Smooth muscle cell (in vitro differentiated cells): ENCODE measurements at regions not wholly inside any gene's neighbourhood (a gene's known extent, or its start where the extent isn't known, plus 50 kb on each side); places are given as distances from the start of the nearest gene placed in this dataset.
A peak's percentile ranks its signal among the peaks of the same experiment; 100 is the strongest.

ENCODE experiments used
- DNase-seq: peaks from one replicate; lab custom pipeline; 2025; ENCODE audit not compliant: unreplicated experiment; lab: John Stamatoyannopoulos, UW
- H2AFZ ChIP-seq: fragments of 200-600 bp; sonication (generic); 2 replicates; pipeline ENCODE4 v1.6.0; 2016; ENCODE audit warnings: antibody characterized with exemption, low read depth, mild to moderate bottlenecking
- H3F3A ChIP-seq: fragments of 200-600 bp; sonication (generic); 2 replicates; pipeline ENCODE4 v1.6.0; 2017; ENCODE audit warnings: antibody characterized with exemption, low read depth
- H3K27ac ChIP-seq: fragments of 200-600 bp; sonication (generic); 2 replicates; pipeline ENCODE4 v1.5.1; 2016; ENCODE audit warnings: low read depth, mild to moderate bottlenecking
- H3K27me3 ChIP-seq: fragments of 200-600 bp; sonication (generic); 2 replicates; pipeline ENCODE4 v1.6.1; 2016; ENCODE audit warnings: low read depth, mild to moderate bottlenecking
- H3K36me3 ChIP-seq: fragments of 200-600 bp; sonication (generic); 2 replicates; pipeline ENCODE4 v1.5.1; 2016; ENCODE audit warnings: low read depth
- H3K4me1 ChIP-seq: fragments of 200-600 bp; sonication (generic); 2 replicates; pipeline ENCODE4 v1.5.1; 2016; ENCODE audit warnings: low read depth
- H3K4me2 ChIP-seq: fragments of 200-600 bp; sonication (generic); 2 replicates; pipeline ENCODE4 v1.6.0; 2016; ENCODE audit warnings: mild to moderate bottlenecking
- H3K4me3 ChIP-seq: fragments of 200-600 bp; sonication (generic); 2 replicates; pipeline ENCODE4 v1.5.1; 2016; ENCODE audit warnings: mild to moderate bottlenecking
- H3K79me2 ChIP-seq: fragments of 200-600 bp; sonication (generic); 2 replicates; pipeline ENCODE4 v1.6.0; 2016; ENCODE audit warnings: low read depth, mild to moderate bottlenecking
- H3K9ac ChIP-seq: fragments of 200-600 bp; sonication (generic); 2 replicates; pipeline ENCODE4 v1.6.0; 2016; ENCODE audit warnings: low read depth
- H3K9me3 ChIP-seq: fragments of 200-600 bp; sonication (generic); replicated peaks from 2 replicates; pipeline ENCODE4 v1.5.1; 2016; ENCODE audit warnings: low read depth
- H4K20me1 ChIP-seq: fragments of 200-600 bp; sonication (generic); 2 replicates; pipeline ENCODE4 v1.6.0; 2016; ENCODE audit warnings: low read depth
- CTCF ChIP-seq: fragments of 200-600 bp; sonication (generic); IDR thresholded peaks from 2 replicates; pipeline ENCODE4 v1.5.1; 2017; ENCODE audit warnings: borderline replicate concordance, mild to moderate bottlenecking, antibody characterized with exemption; ENCODE audit not compliant: insufficient read depth, poor library complexity, severe bottlenecking
- WGBS: methylation state at CpG from one replicate; pipeline ENCODE4 v1.1.7; 2016; ENCODE audit warnings: low lambda C conversion rate; 5-methylcytosine and 5-hydroxymethylcytosine counted together

DNA sequence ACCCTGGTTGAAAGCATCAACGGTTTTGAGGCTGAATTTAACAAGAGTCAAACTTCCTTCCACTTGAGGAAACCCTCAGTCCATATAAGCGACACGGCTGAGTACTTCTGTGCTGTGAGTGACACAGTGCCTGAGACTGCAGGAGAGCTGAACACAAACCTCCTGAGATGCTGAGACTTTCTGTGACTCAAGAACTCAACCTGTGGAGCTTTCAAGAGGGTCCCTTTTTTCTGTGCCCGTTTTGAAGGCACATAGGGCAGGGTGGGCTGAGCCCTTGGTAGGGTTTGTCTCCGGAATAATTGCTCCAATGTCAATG is 305.3 kb upstream of the OR4E1 start:
- TF ChIP-seq CTCF = no peak
- no peaks in the 10 kb centered on the region for H3K36me3 ChIP-seq
- H2AFZ ChIP-seq = no peak overlapping the region
- WGBS = 80% methylated on average over 5 of the region's 5 CpGs
- H3K27ac ChIP-seq = no peak overlapping the region
- H3K9ac ChIP-seq = no peak overlapping the region
- no peak overlapping the region for H3K4me3 ChIP-seq
- H3K4me2 ChIP-seq = no peak overlapping the region
- DNase-seq = no peak
- no peaks in the 10 kb centered on the region for H3K9me3 ChIP-seq
- no peaks in the 10 kb centered on the region for H3K4me1 ChIP-seq
- no peaks in the 10 kb centered on the region for H3K79me2 ChIP-seq
- H4K20me1 ChIP-seq = no peaks in the 10 kb centered on the region
- H3K27me3 ChIP-seq = peaks cover 46% of the 10 kb centered on the region
- no peaks in the 10 kb centered on the region for H3F3A ChIP-seq

GRCh38 chr14:21978184-21978998 is 304.8 kb upstream of the OR4E1 start:
- no peak overlapping the region for H3K4me3 ChIP-seq
- H3K36me3 ChIP-seq = no peaks in the 10 kb centered on the region
- H3K9ac ChIP-seq = no peak overlapping the region
- H3K27ac ChIP-seq = no peak overlapping the region
- H4K20me1 ChIP-seq = no peaks in the 10 kb centered on the region
- no peak for DNase-seq
- TF ChIP-seq CTCF = peak; percentile 76
- WGBS = 37% methylated on average over 11 of the region's 11 CpGs
- H2AFZ ChIP-seq = no peak overlapping the region
- no peaks in the 10 kb centered on the region for H3K4me1 ChIP-seq
- H3K79me2 ChIP-seq = no peaks in the 10 kb centered on the region
- H3K27me3 ChIP-seq = peaks cover 49% of the 10 kb centered on the region
- no peaks in the 10 kb centered on the region for H3K9me3 ChIP-seq
- no peaks in the 10 kb centered on the region for H3F3A ChIP-seq
- no peak overlapping the region for H3K4me2 ChIP-seq

DNA sequence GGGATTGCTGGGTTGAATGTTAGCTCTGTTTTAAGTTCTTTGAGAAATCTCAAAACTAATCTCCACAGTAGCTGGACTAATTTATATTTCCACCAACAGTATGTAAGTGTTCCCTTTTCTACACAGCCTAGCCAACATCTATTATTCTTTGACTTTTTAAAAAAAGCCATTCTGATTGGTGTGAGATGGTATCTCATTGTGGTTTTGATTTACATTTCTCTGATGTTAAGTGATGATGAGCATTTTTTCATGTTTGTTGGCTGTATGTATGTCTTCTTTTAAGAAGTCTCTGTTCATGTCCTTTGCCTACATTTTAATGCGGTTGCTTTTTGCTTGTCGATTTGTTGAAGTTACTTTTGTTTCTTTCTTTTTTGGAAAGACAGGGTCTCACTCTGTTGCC is 301.1 kb upstream of the OR4E1 start:
- no peak for TF ChIP-seq CTCF

DNA sequence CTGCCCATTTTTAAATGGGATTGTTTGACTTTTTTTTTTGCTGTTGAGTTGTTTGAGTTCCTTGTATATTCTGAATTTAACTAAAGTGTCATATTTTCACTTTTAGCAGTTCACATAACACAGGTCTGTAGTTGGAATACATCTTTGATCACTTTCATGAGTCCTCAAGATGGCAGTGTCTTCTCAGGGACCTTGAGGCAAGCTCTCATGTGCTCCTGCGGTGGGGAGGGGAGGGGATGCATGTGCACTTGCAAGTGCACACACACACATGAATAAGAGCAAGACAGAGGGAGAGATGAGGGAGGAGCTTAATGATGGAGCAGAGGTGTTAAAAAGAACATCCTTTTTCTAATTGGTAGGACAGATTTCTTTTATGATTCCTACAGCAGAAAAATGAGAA is 291.4 kb upstream of the OR4E1 start:
- no peaks in the 10 kb centered on the region for H3F3A ChIP-seq
- no peaks in the 10 kb centered on the region for H3K36me3 ChIP-seq
- no peak overlapping the region for H2AFZ ChIP-seq
- H3K27me3 ChIP-seq = peaks cover 5% of the 10 kb centered on the region
- no peak for DNase-seq
- no peak for TF ChIP-seq CTCF
- no peak overlapping the region for H3K27ac ChIP-seq
- no peak overlapping the region for H3K9ac ChIP-seq
- H4K20me1 ChIP-seq = no peaks in the 10 kb centered on the region
- H3K4me3 ChIP-seq = no peak overlapping the region
- no peaks in the 10 kb centered on the region for H3K79me2 ChIP-seq
- no peaks in the 10 kb centered on the region for H3K4me1 ChIP-seq
- H3K9me3 ChIP-seq = no peaks in the 10 kb centered on the region
- 68% methylated on average over 1 of the region's 1 CpG for WGBS
- H3K4me2 ChIP-seq = no peak overlapping the region

More for the DNA sequence above, 301.1 kb upstream of the OR4E1 start:
- H3F3A ChIP-seq = no peaks in the 10 kb centered on the region
- no peak for DNase-seq
- no peak overlapping the region for H2AFZ ChIP-seq
- WGBS = 90% methylated on average over 2 of the region's 2 CpGs
- H3K4me3 ChIP-seq = no peak overlapping the region
- H3K36me3 ChIP-seq = no peaks in the 10 kb centered on the region
- no peaks in the 10 kb centered on the region for H4K20me1 ChIP-seq
- H3K4me1 ChIP-seq = no peaks in the 10 kb centered on the region
- H3K9ac ChIP-seq = no peak overlapping the region
- no peak overlapping the region for H3K27ac ChIP-seq
- peaks cover 69% of the 10 kb centered on the region for H3K27me3 ChIP-seq
- H3K9me3 ChIP-seq = no peaks in the 10 kb centered on the region
- no peaks in the 10 kb centered on the region for H3K79me2 ChIP-seq
- no peak overlapping the region for H3K4me2 ChIP-seq
